GM19328 (cell line): ENCODE measurements at regions not wholly inside any gene's neighbourhood (a gene's known extent, or its start where the extent isn't known, plus 50 kb on each side); places are given as distances from the start of the nearest gene placed in this dataset.

Experiments
- ATAC-seq: cut with Tn5 transposase; IDR thresholded peaks from one replicate; pipeline ENCODE4 v1.9.1; 2021; ENCODE audit warnings: mild to moderate bottlenecking, moderate library complexity; ENCODE audit not compliant: unreplicated experiment

- ATAC-seq: no peak
These were observed 479.0 kb upstream of the SALL1 start for GRCh38 chr16:51630076-51630475.

- no peak for ATAC-seq
These were observed 478.5 kb upstream of the SALL1 start for GRCh38 chr16:51629576-51629975.

- ATAC-seq: no peak
These were observed 473.2 kb upstream of the SALL1 start for GRCh38 chr16:51624080-51624775.

GRCh38 chr16:51621610-51622009 lies 470.5 kb upstream of the SALL1 start:
- ATAC-seq: no peak

GRCh38 chr16:51615141-51615540 lies 464.1 kb upstream of the SALL1 start:
- ATAC-seq: no peak

- ATAC-seq: no peak
These were observed 456.2 kb upstream of the SALL1 start for GRCh38 chr16:51607201-51607651.

- no peak for ATAC-seq
These were observed 445.2 kb upstream of the SALL1 start for GRCh38 chr16:51596247-51596646.

- no peak for ATAC-seq
These were observed 441.6 kb upstream of the SALL1 start for GRCh38 chr16:51592535-51593300.

- ATAC-seq: no peak
These were observed 441.0 kb upstream of the SALL1 start for GRCh38 chr16:51592001-51592501.

GRCh38 chr16:51591480-51591879 lies 440.4 kb upstream of the SALL1 start:
- no peak for ATAC-seq

- ATAC-seq: no peak
These were observed 428.7 kb upstream of the SALL1 start for GRCh38 chr16:51579652-51580360.

- ATAC-seq: no peak
These were observed 426.7 kb upstream of the SALL1 start for GRCh38 chr16:51577621-51578303.

- ATAC-seq: no peak
These were observed 425.6 kb upstream of the SALL1 start for GRCh38 chr16:51576498-51577195.

GRCh38 chr16:51573191-51573590 lies 422.1 kb upstream of the SALL1 start:
- ATAC-seq: no peak

GRCh38 chr16:51569203-51569931 lies 418.3 kb upstream of the SALL1 start:
- ATAC-seq: no peak

GRCh38 chr16:51567911-51568310 lies 416.8 kb upstream of the SALL1 start:
- ATAC-seq: no peak

GRCh38 chr16:51565184-51565583 lies 414.1 kb upstream of the SALL1 start:
- no peak for ATAC-seq

GRCh38 chr16:51562891-51563290 lies 411.8 kb upstream of the SALL1 start:
- no peak for ATAC-seq

GRCh38 chr16:51559901-51560300 lies 408.8 kb upstream of the SALL1 start:
- no peak for ATAC-seq

- no peak for ATAC-seq
These were observed 406.6 kb upstream of the SALL1 start for GRCh38 chr16:51557670-51558069.
